GM23248 (cell line): ENCODE measurements at regions not wholly inside any gene's neighbourhood (a gene's known extent, or its start where the extent isn't known, plus 50 kb on each side); places are given as distances from the start of the nearest gene placed in this dataset.

Experiments
- DNase-seq: peaks from one replicate; pipeline ENCODE4 v3.0.0-alpha.2; 2015
- H2AFZ ChIP-seq: fragments of 200-600 bp; sonication (generic); 2 replicates; pipeline ENCODE4 v1.6.1; 2016; ENCODE audit warnings: antibody characterized with exemption
- H3F3A ChIP-seq: fragments of 200-600 bp; sonication (generic); 2 replicates; pipeline ENCODE4 v1.6.1; 2016; ENCODE audit warnings: mild to moderate bottlenecking, antibody characterized with exemption, mixed run types; ENCODE audit not compliant: insufficient read depth
- H3K27ac ChIP-seq: fragments of 200-600 bp; sonication (generic); 2 replicates; pipeline ENCODE4 v1.5.1; 2016; ENCODE audit warnings: mild to moderate bottlenecking
- H3K27me3 ChIP-seq: fragments of 200-600 bp; sonication (generic); replicated peaks from 2 replicates; pipeline ENCODE4 v1.6.1; 2016; ENCODE audit warnings: mild to moderate bottlenecking; ENCODE audit not compliant: insufficient read depth
- H3K36me3 ChIP-seq: fragments of 200-600 bp; sonication (generic); 2 replicates; pipeline ENCODE4 v1.6.1; 2016; ENCODE audit warnings: low read depth, mild to moderate bottlenecking
- H3K4me1 ChIP-seq: fragments of 200-600 bp; sonication (generic); 2 replicates; pipeline ENCODE4 v1.6.1; 2016; ENCODE audit warnings: mild to moderate bottlenecking; ENCODE audit not compliant: insufficient read depth
- H3K4me2 ChIP-seq: fragments of 200-600 bp; sonication (generic); one replicate; pipeline ENCODE4 v1.6.1; 2016; ENCODE audit warnings: mild to moderate bottlenecking; ENCODE audit not compliant: unreplicated experiment
- H3K4me3 ChIP-seq: fragments of 200-600 bp; sonication (generic); 2 replicates; pipeline ENCODE4 v1.5.1; 2016; ENCODE audit warnings: mild to moderate bottlenecking
- H3K79me2 ChIP-seq: fragments of 200-600 bp; sonication (generic); 2 replicates; pipeline ENCODE4 v1.6.1; 2016; ENCODE audit warnings: mild to moderate bottlenecking; ENCODE audit not compliant: insufficient read depth
- H3K9ac ChIP-seq: fragments of 200-600 bp; sonication (generic); 2 replicates; pipeline ENCODE4 v1.6.1; 2016; ENCODE audit warnings: mild to moderate bottlenecking
- H3K9me2 ChIP-seq: fragments of 200-600 bp; sonication (generic); 2 replicates; pipeline ENCODE4 v1.6.1; 2016; ENCODE audit warnings: mixed run types, mild to moderate bottlenecking, moderate library complexity; ENCODE audit not compliant: insufficient read depth
- H3K9me3 ChIP-seq: fragments of 200-600 bp; sonication (generic); one replicate; pipeline ENCODE4 v1.6.1; 2017; ENCODE audit warnings: low read depth
- H4K20me1 ChIP-seq: fragments of 200-600 bp; sonication (generic); 2 replicates; pipeline ENCODE4 v1.6.0; 2016; ENCODE audit not compliant: insufficient read depth
- EZH2 ChIP-seq: fragments of 200-600 bp; sonication (generic); IDR thresholded peaks from 2 replicates; pipeline ENCODE4 v1.6.1; 2018; ENCODE audit warnings: antibody characterized with exemption, mild to moderate bottlenecking; ENCODE audit not compliant: insufficient read depth, poor library complexity, severe bottlenecking
- EZH2phosphoT487 ChIP-seq: fragments of 200-600 bp; sonication (generic); IDR thresholded peaks from 2 replicates; pipeline ENCODE4 v1.6.1; 2018; ENCODE audit warnings: antibody characterized with exemption, moderate library complexity, mild to moderate bottlenecking, low read depth; ENCODE audit not compliant: insufficient read depth
- WGBS, 2 experiments: methylation state at CpG; one replicate each; pipeline ENCODE4 v1.1.6; 2015 to 2017; ENCODE audit warnings: low lambda C conversion rate in 2 of 2, low coverage in 1 of 2; ENCODE audit errors: missing lambda C conversion rate in 2 of 2; 5-methylcytosine and 5-hydroxymethylcytosine counted together
- in situ Hi-C: fragments of 300-500 bp; cut with MboI; formaldehyde crosslinking; loops from 2 replicates; pipeline ENCODE4 v1.15.0; 2020

DNA sequence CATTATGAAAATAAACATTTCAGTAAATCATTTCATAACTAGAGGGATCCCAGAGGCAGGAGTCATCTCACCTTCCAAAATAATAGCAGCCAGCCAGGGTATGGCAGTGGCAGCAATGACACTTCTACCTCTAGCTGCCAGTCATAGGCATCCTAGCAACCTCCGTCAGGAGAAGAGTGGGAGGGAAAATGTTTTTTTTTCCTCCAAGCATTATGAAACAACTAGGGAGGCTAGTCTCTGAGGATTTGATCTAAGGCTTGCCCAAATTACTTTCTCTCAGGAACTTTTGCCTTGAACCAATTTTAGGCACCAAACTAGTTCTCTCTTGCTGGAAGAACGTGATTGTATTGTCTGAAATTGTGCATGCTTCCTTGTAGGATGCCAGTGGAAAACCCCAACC, 208.7 kb upstream of the PREP start:
- no peak overlapping the region for H3K27ac ChIP-seq
- H3K4me1 ChIP-seq = peaks cover 20% of the 10 kb centered on the region
- H3K27me3 ChIP-seq = no peaks in the 10 kb centered on the region
- TF ChIP-seq EZH2 (no peak), EZH2phosphoT487 (no peak)
- no peaks in the 10 kb centered on the region for H3K9me2 ChIP-seq
- H2AFZ ChIP-seq = no peak overlapping the region
- 19 to 21% methylated on average over 2 of the region's 2 CpGs for WGBS, 2 experiments
- H4K20me1 ChIP-seq = no peaks in the 10 kb centered on the region
- no peak overlapping the region for H3K4me2 ChIP-seq
- peaks cover 20% of the 10 kb centered on the region for H3F3A ChIP-seq
- no peaks in the 10 kb centered on the region for H3K79me2 ChIP-seq
- in situ Hi-C loops = no loop called here
- DNase-seq = peak; percentile 39
- no peak overlapping the region for H3K4me3 ChIP-seq
- no peak overlapping the region for H3K9ac ChIP-seq
- no peaks in the 10 kb centered on the region for H3K36me3 ChIP-seq
- H3K9me3 ChIP-seq = no peaks in the 10 kb centered on the region

GRCh38 chr6:105609375-105609991, 206.6 kb upstream of the PREP start:
- no peak overlapping the region for H3K4me3 ChIP-seq
- DNase-seq = no peak
- H4K20me1 ChIP-seq = no peaks in the 10 kb centered on the region
- H3K9me2 ChIP-seq = no peaks in the 10 kb centered on the region
- peak overlapping the region; percentile 42; the same call in 1 of the 2 replicates for H3K9ac ChIP-seq
- no peaks in the 10 kb centered on the region for H3K9me3 ChIP-seq
- TF ChIP-seq EZH2 (no peak), EZH2phosphoT487 (no peak)
- H3K4me1 ChIP-seq = peaks cover 22% of the 10 kb centered on the region
- peaks cover 20% of the 10 kb centered on the region for H3F3A ChIP-seq
- peak overlapping the region; percentile 51 for H3K4me2 ChIP-seq
- no peak overlapping the region for H2AFZ ChIP-seq
- WGBS, 2 experiments = 90 to 92% methylated on average over 14 of the region's 14 CpGs
- H3K27ac ChIP-seq = peak overlapping the region; percentile 90
- no peaks in the 10 kb centered on the region for H3K36me3 ChIP-seq
- in situ Hi-C loops = no loop called here
- no peaks in the 10 kb centered on the region for H3K27me3 ChIP-seq
- H3K79me2 ChIP-seq = no peaks in the 10 kb centered on the region

DNA sequence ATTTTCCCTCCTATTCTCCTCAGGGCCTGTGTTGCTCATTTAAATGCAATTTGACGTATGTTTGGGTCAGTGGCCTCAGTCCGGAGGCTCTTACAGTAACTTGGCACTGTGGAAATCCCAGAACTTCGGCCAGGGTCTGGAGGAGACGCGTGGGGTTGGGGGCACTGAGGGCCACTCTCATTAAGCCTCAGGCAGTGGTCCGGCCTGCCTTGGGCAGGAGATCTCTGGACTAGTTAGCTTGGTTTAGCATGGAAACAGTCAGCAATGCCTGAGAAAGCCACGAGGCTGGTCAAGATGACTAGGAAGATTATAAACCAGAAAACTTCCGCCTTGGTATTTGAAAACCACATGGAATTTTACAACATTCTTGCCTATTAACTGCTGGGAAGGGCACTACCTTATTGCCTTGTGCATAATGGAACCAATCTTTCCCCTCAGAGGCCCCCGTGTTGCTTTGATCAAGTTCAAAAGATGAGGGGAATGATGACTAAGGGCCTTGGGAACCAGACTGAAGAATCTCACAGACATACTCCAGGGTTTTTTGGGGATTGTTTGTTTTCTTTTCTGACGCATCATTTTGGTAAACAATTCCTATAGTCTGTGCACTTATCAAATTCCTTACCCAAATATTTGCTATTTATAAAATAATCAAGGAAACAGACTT, 206.0 kb upstream of the PREP start:
- peak overlapping the region; percentile 63 for H3K9ac ChIP-seq
- peak; percentile 94 for DNase-seq
- H3K4me1 ChIP-seq = peaks cover 28% of the 10 kb centered on the region
- H3K4me2 ChIP-seq = peak overlapping the region; percentile 51
- no peaks in the 10 kb centered on the region for H3K9me3 ChIP-seq
- in situ Hi-C loops = no loop called here
- 50% methylated on average over 10 of the region's 10 CpGs for WGBS, 2 experiments
- H3K36me3 ChIP-seq = no peaks in the 10 kb centered on the region
- no peaks in the 10 kb centered on the region for H3K9me2 ChIP-seq
- peak overlapping the region; percentile 39 for H2AFZ ChIP-seq
- H4K20me1 ChIP-seq = no peaks in the 10 kb centered on the region
- TF ChIP-seq EZH2 (no peak), EZH2phosphoT487 (peak; percentile 89)
- no peak overlapping the region for H3K4me3 ChIP-seq
- H3K27me3 ChIP-seq = no peaks in the 10 kb centered on the region
- H3K79me2 ChIP-seq = no peaks in the 10 kb centered on the region
- peaks cover 27% of the 10 kb centered on the region for H3F3A ChIP-seq
- peak overlapping the region; percentile 90 for H3K27ac ChIP-seq

- Histone ChIP-seq H3K79me2 (no peaks in the 10 kb centered on the region), H3K9me2 (no peaks in the 10 kb centered on the region), H2AFZ (no peak overlapping the region), H3K4me1 (peaks cover 34% of the 10 kb centered on the region), H3K27ac (peak overlapping the region; percentile 90), H4K20me1 (no peaks in the 10 kb centered on the region), H3K4me3 (no peak overlapping the region), H3K27me3 (no peaks in the 10 kb centered on the region), H3K9ac (peak overlapping the region; percentile 63), H3F3A (peaks cover 30% of the 10 kb centered on the region), H3K36me3 (no peaks in the 10 kb centered on the region), H3K4me2 (peak overlapping the region; percentile 13), H3K9me3 (no peaks in the 10 kb centered on the region)
- TF ChIP-seq EZH2 (no peak), EZH2phosphoT487 (no peak)
- in situ Hi-C loops = no loop called here
- 89 to 93% methylated on average over 5 of the region's 5 CpGs for WGBS, 2 experiments
- DNase-seq = peak; percentile 42
These were observed 205.0 kb upstream of the PREP start for GRCh38 chr6:105607636-105608621.
